ENCODE measurements at regions not wholly inside any gene's neighbourhood (a gene's known extent, or its start where the extent isn't known, plus 50 kb on each side); places are given as distances from the start of the nearest gene placed in this dataset.

DNA sequence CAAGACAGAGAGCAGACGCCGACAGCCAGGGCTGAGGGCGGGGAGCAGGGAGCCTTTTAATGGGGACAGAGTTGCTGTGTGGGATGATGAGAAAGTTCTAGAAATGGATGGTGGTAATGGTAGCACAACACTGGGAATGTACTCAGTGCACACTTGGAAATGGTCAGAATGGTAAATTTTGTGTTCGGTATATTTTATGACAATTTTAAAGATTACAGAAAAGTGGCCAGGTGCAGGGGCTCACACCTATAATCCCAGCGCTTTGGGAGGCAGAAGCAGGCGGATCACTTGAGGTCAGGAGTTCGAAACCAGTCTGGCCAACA, 243.2 kb upstream of the CIBAR2 start:
- Mint-ChIP-seq H3K4me1 (ENCODE audit: low read depth) (peaks cover 31% of the 10 kb centered on the region), H3K27me3 (ENCODE audit: low read depth) (no peaks in the 10 kb centered on the region), H3K27ac (ENCODE audit: unreplicated experiment) (no peak overlapping the region), H3K9me3 (ENCODE audit: low read depth) (no peaks in the 10 kb centered on the region), H3K36me3 (ENCODE audit: low read depth) (no peaks in the 10 kb centered on the region), H3K4me3 (ENCODE audit: unreplicated experiment) (no peak overlapping the region)
- TF ChIP-seq, protein P1, sequence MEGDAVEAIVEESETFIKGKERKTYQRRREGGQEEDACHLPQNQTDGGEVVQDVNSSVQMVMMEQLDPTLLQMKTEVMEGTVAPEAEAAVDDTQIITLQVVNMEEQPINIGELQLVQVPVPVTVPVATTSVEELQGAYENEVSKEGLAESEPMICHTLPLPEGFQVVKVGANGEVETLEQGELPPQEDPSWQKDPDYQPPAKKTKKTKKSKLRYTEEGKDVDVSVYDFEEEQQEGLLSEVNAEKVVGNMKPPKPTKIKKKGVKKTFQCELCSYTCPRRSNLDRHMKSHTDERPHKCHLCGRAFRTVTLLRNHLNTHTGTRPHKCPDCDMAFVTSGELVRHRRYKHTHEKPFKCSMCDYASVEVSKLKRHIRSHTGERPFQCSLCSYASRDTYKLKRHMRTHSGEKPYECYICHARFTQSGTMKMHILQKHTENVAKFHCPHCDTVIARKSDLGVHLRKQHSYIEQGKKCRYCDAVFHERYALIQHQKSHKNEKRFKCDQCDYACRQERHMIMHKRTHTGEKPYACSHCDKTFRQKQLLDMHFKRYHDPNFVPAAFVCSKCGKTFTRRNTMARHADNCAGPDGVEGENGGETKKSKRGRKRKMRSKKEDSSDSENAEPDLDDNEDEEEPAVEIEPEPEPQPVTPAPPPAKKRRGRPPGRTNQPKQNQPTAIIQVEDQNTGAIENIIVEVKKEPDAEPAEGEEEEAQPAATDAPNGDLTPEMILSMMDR (IDR thresholded peaks at IDR 0.05) = no peak
- no peak for DNase-seq (ENCODE audit: low spot score)

DNA sequence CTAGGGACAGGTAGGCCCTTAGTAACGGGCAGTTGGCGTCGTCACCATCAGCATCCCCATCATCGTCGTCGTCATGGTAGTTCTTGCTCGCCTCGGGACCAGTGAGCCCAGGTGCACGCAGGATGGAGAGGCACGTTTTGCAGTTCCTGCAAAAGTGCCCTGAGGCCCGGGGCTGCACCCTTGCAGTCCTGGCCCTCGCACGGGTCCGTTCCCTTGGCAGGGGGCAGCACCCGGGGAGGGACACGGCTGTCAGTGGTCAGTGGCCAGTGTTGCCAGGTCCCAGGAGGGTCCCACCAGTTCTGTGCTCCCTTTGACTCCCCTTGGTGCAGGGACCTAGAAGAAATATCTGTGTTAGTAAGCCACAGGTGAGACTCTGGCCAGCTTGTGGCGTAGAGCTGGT, 243.9 kb upstream of the CIBAR2 start:
- no peak for DNase-seq (ENCODE audit: low spot score)
- peaks cover 31% of the 10 kb centered on the region for H3K4me1 Mint-ChIP-seq (ENCODE audit: low read depth)
- no peak overlapping the region for H3K27ac Mint-ChIP-seq (ENCODE audit: unreplicated experiment)
- no peaks in the 10 kb centered on the region for H3K27me3 Mint-ChIP-seq (ENCODE audit: low read depth)
- TF ChIP-seq, protein P1 (IDR thresholded peaks at IDR 0.05) = no peak
- H3K4me3 Mint-ChIP-seq (ENCODE audit: unreplicated experiment) = no peak overlapping the region
- H3K36me3 Mint-ChIP-seq (ENCODE audit: low read depth) = no peaks in the 10 kb centered on the region
- H3K9me3 Mint-ChIP-seq (ENCODE audit: low read depth) = no peaks in the 10 kb centered on the region

- Mint-ChIP-seq H3K27me3 (ENCODE audit: low read depth) (no peaks in the 10 kb centered on the region), H3K4me3 (ENCODE audit: unreplicated experiment) (no peak overlapping the region), H3K4me1 (ENCODE audit: low read depth) (peaks cover 25% of the 10 kb centered on the region), H3K27ac (ENCODE audit: unreplicated experiment) (no peak overlapping the region), H3K9me3 (ENCODE audit: low read depth) (no peaks in the 10 kb centered on the region), H3K36me3 (ENCODE audit: low read depth) (no peaks in the 10 kb centered on the region)
- TF ChIP-seq, protein P1 (IDR thresholded peaks at IDR 0.05) = no peak
- DNase-seq (ENCODE audit: low spot score) = no peak
These were observed 245.1 kb upstream of the CIBAR2 start for GRCh38 chr16:85357323-85357722.

- H3K9me3 Mint-ChIP-seq (ENCODE audit: low read depth) = no peaks in the 10 kb centered on the region
- H3K27ac Mint-ChIP-seq (ENCODE audit: unreplicated experiment) = no peak overlapping the region
- no peak overlapping the region for H3K4me3 Mint-ChIP-seq (ENCODE audit: unreplicated experiment)
- no peak for DNase-seq (ENCODE audit: low spot score)
- no peaks in the 10 kb centered on the region for H3K36me3 Mint-ChIP-seq (ENCODE audit: low read depth)
- TF ChIP-seq, protein P1 (IDR thresholded peaks at IDR 0.05) = no peak
- no peaks in the 10 kb centered on the region for H3K27me3 Mint-ChIP-seq (ENCODE audit: low read depth)
- H3K4me1 Mint-ChIP-seq (ENCODE audit: low read depth) = peaks cover 24% of the 10 kb centered on the region
These were observed 245.7 kb upstream of the CIBAR2 start for GRCh38 chr16:85357924-85358505.

GRCh38 chr16:85358704-85359146, 246.5 kb upstream of the CIBAR2 start:
- Mint-ChIP-seq H3K4me3 (ENCODE audit: unreplicated experiment) (no peak overlapping the region), H3K27ac (ENCODE audit: unreplicated experiment) (no peak overlapping the region), H3K4me1 (ENCODE audit: low read depth) (peaks cover 26% of the 10 kb centered on the region), H3K9me3 (ENCODE audit: low read depth) (no peaks in the 10 kb centered on the region), H3K27me3 (ENCODE audit: low read depth) (no peaks in the 10 kb centered on the region), H3K36me3 (ENCODE audit: low read depth) (no peaks in the 10 kb centered on the region)
- TF ChIP-seq, protein P1 (IDR thresholded peaks at IDR 0.05) = no peak
- DNase-seq (ENCODE audit: low spot score) = no peak

Data from chondrocyte (in vitro differentiated cells).